HG03025 (cell line): ENCODE measurements at regions not wholly inside any gene's neighbourhood (a gene's known extent, or its start where the extent isn't known, plus 50 kb on each side); places are given as distances from the start of the nearest gene placed in this dataset.

Experiments used
- ATAC-seq: cut with Tn5 transposase; IDR thresholded peaks from one replicate; pipeline ENCODE4 v1.9.1; 2021; ENCODE audit warnings: mild to moderate bottlenecking, moderate library complexity; ENCODE audit not compliant: unreplicated experiment, low FRiP score

DNA sequence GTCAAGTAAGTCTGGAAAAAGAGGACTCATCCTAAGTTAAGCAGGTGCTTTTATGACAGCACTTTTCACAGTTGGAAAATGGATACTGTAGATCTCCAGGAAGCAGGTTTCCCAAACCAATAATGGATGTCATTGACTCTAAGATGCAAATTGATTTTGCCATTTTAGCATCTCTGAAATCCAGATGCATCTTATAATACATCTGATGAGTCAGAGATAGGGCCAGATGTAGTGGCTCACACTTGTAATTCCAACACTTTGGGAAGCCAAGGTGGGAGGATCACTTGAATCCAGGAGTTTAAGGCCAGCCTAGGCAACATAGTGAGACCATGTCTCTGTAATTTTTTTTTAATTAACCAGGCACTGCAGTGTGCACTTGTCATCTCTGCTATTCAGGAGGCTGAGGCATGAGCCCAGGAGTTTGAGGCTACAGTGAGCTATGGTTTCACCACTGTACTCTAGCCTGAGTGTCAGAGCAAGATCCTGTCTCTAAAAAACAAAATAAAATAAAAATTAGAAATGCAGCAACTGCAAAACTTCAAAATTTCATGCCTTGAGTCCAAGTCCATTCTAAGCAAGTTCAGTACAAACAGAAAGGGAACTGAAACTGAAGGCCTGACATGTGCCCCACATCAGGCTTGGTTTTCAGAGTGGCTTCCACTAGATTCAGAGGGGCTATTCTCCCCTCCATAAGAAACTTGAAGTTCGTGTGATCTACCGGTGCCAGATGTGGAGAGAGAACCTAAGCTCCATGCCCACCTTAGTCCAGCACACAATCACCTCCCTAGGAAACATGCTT, 267.8 kb upstream of the NCKAP5 start:
- ATAC-seq: no peak

DNA sequence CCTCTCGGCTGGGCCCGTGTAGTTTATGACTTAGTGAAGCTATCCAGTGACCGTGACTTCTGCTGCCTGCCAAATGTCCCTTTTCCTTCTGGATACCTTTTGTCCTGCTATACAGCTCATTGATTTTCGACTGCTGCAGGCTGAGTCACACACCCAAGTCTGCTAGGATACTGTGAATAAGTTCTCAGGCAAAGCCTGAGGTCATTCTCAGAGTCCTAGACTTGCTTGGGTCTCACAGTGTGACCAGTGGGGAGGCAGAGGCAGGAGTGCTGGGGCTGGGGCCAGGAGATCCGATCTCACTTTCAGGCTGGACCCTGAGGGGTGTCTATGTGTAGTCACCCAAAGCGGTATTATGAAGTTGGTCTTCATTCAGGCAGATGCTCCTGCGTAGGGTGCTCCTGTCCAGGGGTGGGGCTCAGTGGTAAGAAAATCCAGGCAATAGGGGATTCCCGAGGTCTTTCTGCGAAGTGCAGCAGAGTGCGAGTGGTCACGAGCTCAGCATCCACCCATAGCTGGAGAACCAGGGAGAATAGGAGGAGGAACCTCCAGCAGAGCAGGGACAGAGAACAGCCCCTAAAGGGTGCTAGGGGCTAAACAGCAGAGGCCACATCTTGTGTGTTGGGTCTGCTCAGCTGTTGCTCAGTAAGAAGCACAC, 268.6 kb upstream of the NCKAP5 start:
- no peak for ATAC-seq

DNA sequence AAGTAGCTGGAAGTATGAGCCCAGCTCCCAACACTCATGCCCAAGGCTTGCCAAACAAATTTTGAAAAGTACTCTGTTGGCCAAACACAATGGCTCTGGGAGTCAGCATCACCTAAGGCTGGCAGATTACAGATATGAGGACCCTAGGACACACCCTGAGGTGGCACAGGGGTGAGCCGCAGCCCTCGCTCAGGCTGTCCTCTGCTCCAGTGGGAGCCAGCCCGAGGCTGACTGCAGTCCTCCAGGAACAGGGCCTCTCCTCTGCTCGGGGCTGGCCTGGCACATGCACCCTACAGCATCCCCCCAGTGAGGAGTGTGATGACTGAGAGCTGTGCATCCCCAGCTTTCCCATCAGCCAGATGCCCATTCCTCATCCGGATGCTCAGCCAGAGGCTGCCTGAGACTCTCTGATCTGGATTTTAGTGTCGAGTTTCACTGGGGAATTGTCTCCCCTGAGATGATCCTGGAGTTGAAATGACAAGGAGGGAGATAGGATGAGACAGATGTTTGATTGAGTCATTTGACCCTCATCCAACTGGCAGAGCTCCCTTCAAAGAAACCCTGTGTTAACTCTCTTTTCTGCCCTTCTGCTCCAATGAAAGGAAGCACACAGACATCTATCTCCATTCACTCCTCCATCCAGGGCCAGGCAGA, 269.3 kb upstream of the NCKAP5 start:
- no peak for ATAC-seq

DNA sequence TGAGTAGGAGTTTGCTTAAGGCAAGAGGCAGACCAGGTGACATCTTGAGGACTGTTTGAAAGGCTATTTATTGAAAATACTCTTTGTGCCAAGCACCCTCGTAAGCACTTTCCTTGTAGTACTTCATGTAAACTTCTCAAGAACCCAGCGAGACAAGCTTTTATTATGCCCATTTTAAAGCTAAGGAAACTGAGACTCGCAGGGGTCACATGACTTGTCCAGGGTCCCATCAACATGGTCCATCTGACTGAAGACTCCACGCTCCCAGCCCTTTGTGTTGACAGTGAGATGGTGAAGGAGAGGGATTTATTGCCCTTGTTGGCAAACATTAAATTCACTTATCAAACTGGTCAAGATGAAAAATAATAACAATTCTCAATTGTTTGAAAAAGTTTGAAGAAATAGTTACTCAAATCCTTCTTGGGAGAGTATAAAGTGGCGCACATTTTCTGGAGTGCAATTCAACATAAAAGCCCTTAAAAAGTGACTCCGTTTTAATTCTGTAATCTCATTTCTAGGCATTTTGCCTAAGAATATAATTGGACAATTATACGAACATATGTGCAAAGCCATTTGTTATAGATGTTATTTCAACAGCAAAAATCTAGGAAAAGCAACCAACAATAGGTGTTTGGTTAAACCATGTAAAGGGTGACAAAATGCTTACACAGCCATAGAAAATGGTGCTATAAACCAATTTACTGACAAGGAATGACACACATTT, 270.5 kb upstream of the NCKAP5 start:
- ATAC-seq: no peak

DNA sequence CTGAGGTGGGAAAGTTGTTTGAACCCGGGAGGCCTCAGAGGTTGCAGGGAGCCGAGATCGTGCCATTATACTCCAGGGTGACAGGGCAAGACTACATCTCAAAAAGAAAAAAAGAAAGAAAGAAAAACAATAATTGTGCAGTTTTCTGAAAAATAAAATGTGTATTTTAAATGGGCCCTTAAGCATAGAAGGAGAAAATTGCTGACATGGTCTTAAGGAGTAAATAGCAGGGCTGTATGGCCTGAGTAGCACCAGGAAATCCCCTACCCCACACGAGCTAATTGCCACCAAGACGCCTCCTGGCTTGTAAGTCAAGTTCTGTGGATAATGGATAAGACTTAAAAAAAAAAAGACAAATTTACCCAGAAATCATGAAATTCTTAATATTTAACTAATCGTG, 271.4 kb upstream of the NCKAP5 start:
- ATAC-seq: no peak

DNA sequence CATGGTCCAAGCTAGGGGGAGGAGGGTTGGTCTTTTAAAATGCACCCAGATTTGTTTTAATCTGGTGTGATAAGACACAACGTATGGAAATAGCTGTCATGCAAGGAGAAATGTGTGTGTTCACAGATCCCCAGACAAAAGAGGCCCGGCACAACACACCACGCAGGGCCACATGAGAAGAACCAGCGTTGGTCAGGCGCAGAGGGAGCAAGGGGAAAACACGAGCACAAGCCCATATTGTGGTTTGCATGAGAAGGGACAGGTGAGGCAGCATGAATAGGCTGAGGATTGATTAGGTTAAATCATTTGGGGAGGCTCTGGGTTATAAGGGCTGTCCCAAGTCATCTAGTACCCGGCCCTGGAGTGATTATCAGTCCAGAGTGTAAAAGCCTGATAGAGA, 272.5 kb upstream of the NCKAP5 start:
- no peak for ATAC-seq

DNA sequence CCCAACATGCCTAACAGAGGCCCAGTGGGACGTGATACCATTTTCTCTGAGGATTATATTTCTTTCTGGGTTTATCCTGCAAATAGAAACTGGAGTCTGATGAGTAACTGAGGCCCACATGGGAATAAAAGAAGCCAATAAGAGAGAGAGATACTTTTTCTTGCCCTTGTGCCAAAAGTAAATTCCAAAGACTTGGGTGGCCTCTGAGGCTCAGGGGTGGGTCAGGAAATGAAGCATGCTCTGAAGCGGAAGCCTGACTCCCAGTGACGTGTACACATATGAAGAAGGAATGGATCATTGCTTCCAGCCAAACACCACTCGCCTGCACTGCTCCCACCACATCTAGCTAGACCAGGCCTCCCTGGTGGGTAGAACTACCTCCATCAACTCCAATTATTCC, 273.6 kb upstream of the NCKAP5 start:
- ATAC-seq: no peak

DNA sequence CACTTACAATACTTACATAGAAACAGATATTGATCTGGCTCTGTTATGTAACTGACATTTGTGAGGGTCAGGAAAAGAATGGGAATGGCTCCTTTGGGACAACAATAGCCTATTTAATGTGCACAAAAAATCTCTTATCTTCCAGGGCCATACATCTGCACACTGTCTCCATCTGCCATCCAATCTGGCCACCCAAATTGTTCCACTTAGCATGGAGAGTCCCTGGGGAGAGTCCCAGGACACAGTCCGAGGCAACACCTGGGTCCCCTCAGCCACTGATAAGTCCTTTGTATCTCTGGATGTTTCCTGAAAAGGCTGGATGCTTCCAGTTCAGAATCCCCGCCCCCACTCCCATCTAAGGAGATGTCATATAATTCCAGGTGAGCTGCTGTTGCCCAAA, 274.2 kb upstream of the NCKAP5 start:
- ATAC-seq: no peak

- no peak for ATAC-seq
These were observed 274.8 kb upstream of the NCKAP5 start for GRCh38 chr2:133843091-133843490.

- ATAC-seq: no peak
These were observed 275.3 kb upstream of the NCKAP5 start for GRCh38 chr2:133843551-133843950.

DNA sequence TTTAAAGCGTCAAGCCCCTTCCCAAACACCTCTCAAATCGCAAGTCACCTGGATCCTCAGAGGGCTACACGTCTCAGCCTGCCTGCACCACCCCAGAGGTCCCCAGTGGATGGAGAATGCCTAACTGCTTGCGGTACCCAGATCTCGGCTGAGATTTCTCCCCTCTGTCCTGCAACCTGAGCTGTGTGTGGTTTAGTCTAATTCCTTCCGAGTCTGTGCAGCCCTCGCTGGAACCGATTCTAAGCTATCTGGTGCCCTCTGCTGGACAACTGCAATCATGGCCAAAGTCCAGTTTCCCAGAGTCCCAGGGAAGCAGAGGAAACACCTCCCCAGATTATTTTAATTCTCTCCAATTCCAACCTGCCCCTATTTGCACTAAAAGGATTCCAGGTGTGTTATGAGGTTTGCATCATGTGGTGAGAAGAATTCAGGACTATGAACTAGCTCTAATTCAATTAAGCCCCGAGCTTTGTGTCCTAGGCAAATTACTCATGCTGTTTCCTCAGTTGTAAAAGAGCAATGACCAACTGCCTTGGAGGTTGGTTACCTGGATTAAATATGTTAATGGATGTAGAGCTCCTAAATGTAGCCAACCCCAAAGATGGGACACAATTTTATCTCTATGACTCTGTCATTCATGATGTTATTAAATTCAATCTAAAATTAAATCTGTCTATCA, 276.1 kb upstream of the NCKAP5 start:
- peak; percentile 63 for ATAC-seq

- no peak for ATAC-seq
These were observed 278.2 kb upstream of the NCKAP5 start for GRCh38 chr2:133846476-133846875.

DNA sequence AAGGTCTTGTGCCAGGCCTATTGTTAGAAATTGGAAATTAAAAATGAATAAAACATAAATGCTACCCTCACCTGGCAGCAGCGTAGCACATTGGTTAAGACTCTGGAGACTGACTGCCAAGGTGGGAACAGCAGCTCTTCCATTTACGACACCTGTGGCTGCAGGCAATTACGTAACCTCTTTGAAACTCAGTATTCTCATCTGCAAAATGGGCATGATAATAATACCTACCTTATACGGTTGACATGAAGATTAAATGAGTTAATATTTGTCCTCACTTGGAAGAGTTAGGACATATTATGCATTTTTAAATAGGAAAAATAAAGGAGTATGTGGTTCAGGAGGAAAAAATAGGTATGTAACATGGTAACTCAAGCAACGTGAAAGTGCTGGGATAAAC, 279.3 kb upstream of the NCKAP5 start:
- ATAC-seq: no peak

DNA sequence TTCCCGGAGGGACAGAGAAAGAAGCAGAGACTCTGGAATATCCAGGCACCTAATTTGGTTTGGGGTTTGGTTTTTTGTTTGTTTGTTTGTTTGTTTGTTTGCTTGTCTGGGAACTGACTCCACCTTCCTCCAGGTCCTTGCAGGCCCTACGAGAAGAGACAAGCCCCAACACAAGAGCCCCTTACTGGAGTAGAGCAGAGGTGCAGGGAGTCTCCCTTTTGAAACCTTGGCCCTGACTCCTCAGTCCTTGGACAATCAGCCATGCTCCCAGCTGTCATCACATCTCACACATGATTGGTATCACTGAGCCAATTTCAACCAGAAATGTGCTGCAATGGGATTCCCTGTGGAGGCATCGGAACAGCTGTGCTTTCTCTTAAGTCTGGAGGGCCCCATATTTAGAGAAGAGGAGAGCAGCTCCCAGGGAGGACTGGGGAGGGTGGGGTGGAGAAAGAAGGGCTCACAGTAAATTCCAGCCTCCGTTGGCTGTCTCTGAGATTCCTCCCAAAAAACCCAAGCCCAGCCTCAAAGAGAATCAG, 279.9 kb upstream of the NCKAP5 start:
- no peak for ATAC-seq

DNA sequence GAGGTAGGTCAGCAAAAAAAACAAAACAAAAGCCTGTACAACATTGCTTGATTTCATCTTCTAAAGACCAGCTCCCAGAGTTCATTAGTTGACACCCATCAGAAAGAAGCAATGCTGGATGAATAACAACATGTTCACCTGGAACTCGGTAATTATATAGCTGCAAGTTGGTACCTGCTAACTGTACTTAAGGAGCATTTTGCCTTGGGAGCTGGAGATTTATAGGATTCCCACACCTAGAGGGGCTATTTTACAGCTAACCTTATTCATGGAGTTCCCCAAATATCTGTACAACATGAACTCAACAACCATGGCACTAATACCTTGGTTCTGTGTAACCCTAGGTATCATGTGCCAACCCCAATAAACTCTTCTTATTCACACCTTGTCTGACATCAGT, 281.1 kb upstream of the NCKAP5 start:
- ATAC-seq: no peak

DNA sequence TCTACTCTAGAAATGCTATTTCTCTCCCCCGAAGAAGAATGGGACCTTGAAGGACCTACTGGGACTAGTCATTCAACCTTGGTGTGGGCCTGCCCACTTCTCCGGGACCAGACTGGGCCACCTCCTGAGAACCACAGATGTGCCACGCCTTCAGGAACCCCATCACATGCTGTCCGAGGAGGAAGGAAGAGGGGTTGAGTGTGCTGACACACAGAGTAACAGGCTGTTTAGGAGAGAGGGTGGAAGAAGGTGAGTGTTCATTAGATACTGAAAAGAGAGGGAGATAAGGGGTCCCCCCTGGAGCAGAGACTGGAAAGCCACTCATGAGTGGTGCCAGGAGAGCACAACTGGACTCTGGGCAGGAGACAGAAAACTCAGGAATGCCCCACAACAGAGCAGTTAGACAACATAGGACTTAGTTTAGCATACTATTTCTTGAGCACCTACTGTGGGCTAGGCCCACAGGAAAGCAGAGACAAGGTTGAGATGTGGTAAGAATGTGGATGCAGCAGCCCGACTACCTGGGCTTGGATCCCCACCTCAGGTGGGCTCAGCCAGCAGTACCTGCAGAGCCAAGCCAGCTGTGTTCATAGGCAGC, 286.4 kb upstream of the NCKAP5 start:
- no peak for ATAC-seq

DNA sequence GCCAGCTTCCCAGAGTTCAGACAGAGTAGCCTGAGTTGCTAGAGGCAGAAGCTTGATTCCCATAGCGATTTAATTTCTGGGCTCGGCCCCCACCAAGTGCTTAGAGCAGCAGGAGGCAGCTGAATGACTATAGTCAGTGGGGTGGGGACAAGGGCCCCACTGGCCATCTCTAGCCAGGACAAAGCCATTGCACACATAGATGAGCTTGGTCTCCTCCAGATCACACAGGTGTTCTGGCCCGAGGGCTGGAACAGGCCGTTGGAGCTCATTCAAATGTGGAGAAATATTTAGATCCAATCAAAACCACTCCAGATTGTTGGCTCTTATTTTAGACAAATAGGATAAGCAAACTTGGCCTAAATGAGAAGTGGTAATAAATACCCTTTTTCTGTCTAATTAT, 287.3 kb upstream of the NCKAP5 start:
- no peak for ATAC-seq

DNA sequence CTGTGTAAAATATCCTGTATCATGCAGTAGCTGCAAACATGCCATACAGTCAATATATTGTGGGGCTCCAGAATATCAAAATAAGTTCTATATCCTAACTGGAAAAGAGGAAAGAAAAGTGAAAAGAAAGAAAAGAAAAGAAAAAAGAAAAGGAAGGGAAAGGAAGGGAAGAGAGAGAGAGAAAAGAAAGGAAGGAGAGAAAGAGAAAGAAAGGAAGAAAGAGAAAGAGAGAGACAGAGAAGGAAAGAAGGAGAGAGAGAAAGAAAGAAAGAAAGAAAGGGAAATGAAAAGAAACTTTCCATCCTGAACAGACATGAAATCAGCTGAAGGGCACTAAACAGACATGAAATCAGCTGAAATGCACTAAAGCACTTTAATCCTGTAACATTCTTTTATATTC, 288.4 kb upstream of the NCKAP5 start:
- no peak for ATAC-seq

DNA sequence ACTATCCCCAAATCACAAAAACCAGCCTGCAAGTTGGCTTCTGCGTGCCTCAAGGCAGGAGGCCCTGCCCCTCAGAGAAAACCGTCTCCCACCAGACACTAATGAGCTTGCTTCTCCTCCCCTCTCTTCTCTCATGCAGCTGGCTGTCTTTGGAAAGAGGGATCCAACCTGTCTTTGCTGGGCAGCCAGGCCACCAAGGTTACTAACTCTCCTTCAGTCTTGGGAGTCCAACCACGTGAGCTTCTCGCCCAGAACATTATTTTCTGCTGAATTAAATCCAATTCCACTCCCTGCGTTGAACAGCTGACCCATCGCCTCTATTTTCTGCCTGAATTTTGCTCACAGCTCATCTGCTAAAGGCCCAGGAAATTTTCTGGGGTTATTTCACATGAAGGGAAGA, 291.3 kb upstream of the NCKAP5 start:
- ATAC-seq: no peak

DNA sequence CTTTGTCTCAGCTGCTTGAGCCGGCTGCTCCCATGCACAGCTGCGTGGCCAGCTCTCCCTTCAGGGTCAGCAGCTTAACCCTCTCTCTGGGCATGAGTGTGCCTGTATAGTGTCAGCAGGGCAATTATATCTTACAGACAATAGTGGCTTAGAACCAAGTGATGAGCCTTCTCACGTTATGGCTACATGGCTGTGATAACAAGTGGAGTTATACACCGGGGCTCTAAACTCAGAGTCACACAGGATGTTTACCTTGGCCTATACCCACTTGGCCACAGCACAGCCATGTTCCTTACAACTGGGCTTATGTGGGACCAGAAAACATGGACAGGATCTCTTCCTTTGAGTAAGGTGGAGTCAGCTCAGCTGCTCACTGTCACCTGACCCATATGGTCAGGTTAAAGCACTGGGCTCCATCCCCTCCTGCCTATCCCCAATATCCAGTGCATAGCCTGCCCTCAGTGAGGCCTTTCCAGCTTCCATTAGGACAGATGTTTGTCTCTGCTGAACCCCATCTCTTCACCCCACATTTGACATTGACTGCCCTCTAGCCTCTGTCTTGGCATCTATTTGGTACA, 294.2 kb upstream of the NCKAP5 start:
- ATAC-seq: no peak
